GM23338 (cell line): ENCODE measurements at regions not wholly inside any gene's neighbourhood (a gene's known extent, or its start where the extent isn't known, plus 50 kb on each side); places are given as distances from the start of the nearest gene placed in this dataset.

ENCODE experiments used
- ATAC-seq: fragments of 200-7000 bp; cut with Tn5 transposase; 3 replicates; pipeline ENCODE4 v1.9.1; 2020
- DNase-seq: peaks from one replicate; pipeline ENCODE4 v3.0.0-alpha.2; 2015; ENCODE audit warnings: low spot score
- H2AFZ ChIP-seq: fragments of 200-600 bp; sonication (generic); 2 replicates; pipeline ENCODE4 v1.8.0; 2016; ENCODE audit warnings: antibody characterized with exemption, mild to moderate bottlenecking, moderate library complexity
- H3F3A ChIP-seq: fragments of 200-600 bp; sonication (generic); replicated peaks from 2 replicates; pipeline ENCODE4 v1.8.0; 2017; ENCODE audit warnings: antibody characterized with exemption, mixed run types, low read depth
- H3K27ac ChIP-seq: fragments of 200-600 bp; sonication (generic); 2 replicates; pipeline ENCODE4 v1.6.1; 2016; ENCODE audit warnings: low read depth
- H3K27me3 ChIP-seq: fragments of 200-600 bp; sonication (generic); 2 replicates; pipeline ENCODE4 v1.8.0; 2016; ENCODE audit warnings: mild to moderate bottlenecking, mixed run types, moderate library complexity; ENCODE audit not compliant: insufficient read depth
- H3K36me3 ChIP-seq: fragments of 200-600 bp; sonication (generic); 2 replicates; pipeline ENCODE4 v1.8.0; 2016; ENCODE audit warnings: mild to moderate bottlenecking; ENCODE audit not compliant: insufficient read depth
- H3K4me1 ChIP-seq: fragments of 200-600 bp; sonication (generic); 2 replicates; pipeline ENCODE4 v1.8.0; 2016; ENCODE audit warnings: mild to moderate bottlenecking, moderate library complexity; ENCODE audit not compliant: insufficient read depth
- H3K4me2 ChIP-seq: fragments of 200-600 bp; sonication (generic); 2 replicates; pipeline ENCODE4 v1.7.1; 2017; ENCODE audit warnings: mixed run types
- H3K4me3 ChIP-seq: fragments of 200-600 bp; sonication (generic); 2 replicates; pipeline ENCODE4 v1.6.1; 2016; ENCODE audit warnings: mixed run types
- H3K79me2 ChIP-seq: fragments of 200-600 bp; sonication (generic); replicated peaks from 2 replicates; pipeline ENCODE4 v1.8.0; 2017; ENCODE audit warnings: mild to moderate bottlenecking; ENCODE audit not compliant: insufficient read depth
- H3K9me2 ChIP-seq: fragments of 200-600 bp; sonication (generic); 2 replicates; pipeline ENCODE4 v1.8.0; 2017; ENCODE audit not compliant: insufficient read depth
- H4K20me1 ChIP-seq: fragments of 200-600 bp; sonication (generic); replicated peaks from 2 replicates; pipeline ENCODE4 v1.8.0; 2017; ENCODE audit warnings: mild to moderate bottlenecking; ENCODE audit not compliant: insufficient read depth
- H3K27ac Mint-ChIP-seq: 2 replicates; pipeline ENCODE4 v1.8.0; 2020; ENCODE audit warnings: inconsistent platforms, mild to moderate bottlenecking, moderate library complexity, mixed read lengths
- H3K27me3 Mint-ChIP-seq: 3 replicates; pipeline ENCODE4 v1.8.0; 2022; ENCODE audit warnings: low read depth, mild to moderate bottlenecking, moderate library complexity, mixed read lengths, inconsistent platforms; ENCODE audit not compliant: insufficient read depth, poor library complexity
- H3K36me3 Mint-ChIP-seq: 3 replicates; pipeline ENCODE4 v1.8.0; 2021; ENCODE audit warnings: low read depth, mild to moderate bottlenecking, inconsistent platforms, moderate library complexity, mixed read lengths
- H3K4me1 Mint-ChIP-seq: 3 replicates; pipeline ENCODE4 v1.8.0; 2020; ENCODE audit warnings: mild to moderate bottlenecking, inconsistent platforms, mixed read lengths
- H3K4me3 Mint-ChIP-seq: 3 replicates; pipeline ENCODE4 v1.8.0; 2021; ENCODE audit warnings: moderate library complexity, mild to moderate bottlenecking, inconsistent platforms, mixed read lengths
- H3K9me3 Mint-ChIP-seq: 3 replicates; pipeline ENCODE4 v1.8.0; 2020; ENCODE audit warnings: moderate library complexity, mild to moderate bottlenecking, inconsistent platforms, mixed read lengths
- CTCF ChIP-seq, 2 experiments: fragments of 200-600 bp in 1 of 2; sonication (generic) in 1 of 2; conservative IDR thresholded peaks; 2 replicates each; pipeline versions ENCODE4 v1.5.1 to v1.6.1; 2016 to 2017; ENCODE audit warnings: antibody characterized with exemption in 2 of 2, low read depth in 2 of 2, mild to moderate bottlenecking in 2 of 2, moderate library complexity in 1 of 2
- ETS1 ChIP-seq: IDR thresholded peaks from 2 replicates; pipeline ENCODE4 v1.6.1; 2016; ENCODE audit warnings: antibody characterized with exemption
- JUNB ChIP-seq: IDR thresholded peaks from one replicate; pipeline ENCODE4 v1.6.1; 2016; ENCODE audit warnings: antibody characterized with exemption; ENCODE audit not compliant: unreplicated experiment
- ZNF114 ChIP-seq: fragments of 250-450 bp; sonication (Bioruptor Pico); IDR thresholded peaks from 2 replicates; pipeline ENCODE4 v1.5.0; 2020; ENCODE audit warnings: mild to moderate bottlenecking, moderate library complexity
- ZNF331 ChIP-seq: fragments of 250-450 bp; sonication (Bioruptor Pico); IDR thresholded peaks from 2 replicates; pipeline ENCODE4 v1.5.0; 2020; ENCODE audit warnings: low read depth, mild to moderate bottlenecking, moderate library complexity
- ZNF462 ChIP-seq: fragments of 250-450 bp; sonication (Bioruptor Pico); IDR thresholded peaks from 2 replicates; pipeline ENCODE4 v1.5.0; 2020; ENCODE audit warnings: mild to moderate bottlenecking, moderate library complexity

GRCh38 chr6:23712756-23713155 is 413.3 kb upstream of the NRSN1 start:
- Histone ChIP-seq H3K36me3 (no peaks in the 10 kb centered on the region), H3K27ac (no peak overlapping the region), H3K4me1 (no peaks in the 10 kb centered on the region), H3K27me3 (no peaks in the 10 kb centered on the region), H3F3A (no peaks in the 10 kb centered on the region), H3K4me2 (no peak overlapping the region), H2AFZ (no peak overlapping the region; the same call in 1 of the 2 replicates), H4K20me1 (no peaks in the 10 kb centered on the region; the same call in 1 of the 2 replicates), H3K79me2 (no peaks in the 10 kb centered on the region), H3K4me3 (no peak overlapping the region), H3K9me2 (no peaks in the 10 kb centered on the region)
- H3K9me3 Mint-ChIP-seq: no peaks in the 10 kb centered on the region
- no peaks in the 10 kb centered on the region for H3K27me3 Mint-ChIP-seq
- no peak for DNase-seq
- no peak for ATAC-seq
- H3K27ac Mint-ChIP-seq: no peak overlapping the region
- H3K4me3 Mint-ChIP-seq: no peak overlapping the region
- H3K4me1 Mint-ChIP-seq: no peaks in the 10 kb centered on the region
- no peaks in the 10 kb centered on the region for H3K36me3 Mint-ChIP-seq
- no peak for TF ChIP-seq ZNF331
- TF ChIP-seq ZNF114 (CRISPR knock-in tag): no peak
- TF ChIP-seq ZNF462 (CRISPR knock-in tag): no peak
- no peak for TF ChIP-seq CTCF (conservative IDR thresholded peaks at IDR 0.05; ENCODE audit: low read depth in 2 of 2)
- TF ChIP-seq JUNB: no peak
- no peak for TF ChIP-seq ETS1
